ENCODE measurements at regions not wholly inside any gene's neighbourhood (a gene's known extent, or its start where the extent isn't known, plus 50 kb on each side); places are given as distances from the start of the nearest gene placed in this dataset.

DNA sequence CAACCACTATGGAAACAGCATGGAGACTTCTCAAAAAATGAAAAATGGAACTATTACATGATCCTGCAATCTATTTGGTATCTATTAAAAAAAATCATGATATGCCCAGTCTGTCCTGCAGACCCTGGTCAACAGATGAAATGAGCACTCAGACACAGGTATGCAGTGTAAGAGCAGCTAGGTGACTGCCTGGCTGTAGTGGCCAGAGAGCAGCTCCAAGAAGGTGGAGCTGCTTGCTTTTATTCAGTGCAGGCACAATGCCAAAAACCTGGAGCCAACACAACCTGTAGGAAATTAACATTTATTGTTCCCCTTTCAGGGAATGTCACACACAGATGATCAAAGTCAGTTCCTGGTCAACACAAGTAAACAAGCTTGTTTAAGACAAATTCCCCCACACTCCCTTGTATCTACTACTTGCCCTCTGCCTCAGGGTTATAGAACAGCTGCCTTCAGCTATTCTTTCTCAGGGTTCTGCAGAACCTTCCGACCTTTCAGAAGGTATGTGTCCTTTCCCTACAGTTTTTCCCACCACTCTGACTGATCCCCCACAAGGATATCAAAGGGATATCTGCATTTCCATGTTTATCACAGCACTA lies 933.7 kb upstream of the SLITRK5 start:
- TF ChIP-seq, protein P1, sequence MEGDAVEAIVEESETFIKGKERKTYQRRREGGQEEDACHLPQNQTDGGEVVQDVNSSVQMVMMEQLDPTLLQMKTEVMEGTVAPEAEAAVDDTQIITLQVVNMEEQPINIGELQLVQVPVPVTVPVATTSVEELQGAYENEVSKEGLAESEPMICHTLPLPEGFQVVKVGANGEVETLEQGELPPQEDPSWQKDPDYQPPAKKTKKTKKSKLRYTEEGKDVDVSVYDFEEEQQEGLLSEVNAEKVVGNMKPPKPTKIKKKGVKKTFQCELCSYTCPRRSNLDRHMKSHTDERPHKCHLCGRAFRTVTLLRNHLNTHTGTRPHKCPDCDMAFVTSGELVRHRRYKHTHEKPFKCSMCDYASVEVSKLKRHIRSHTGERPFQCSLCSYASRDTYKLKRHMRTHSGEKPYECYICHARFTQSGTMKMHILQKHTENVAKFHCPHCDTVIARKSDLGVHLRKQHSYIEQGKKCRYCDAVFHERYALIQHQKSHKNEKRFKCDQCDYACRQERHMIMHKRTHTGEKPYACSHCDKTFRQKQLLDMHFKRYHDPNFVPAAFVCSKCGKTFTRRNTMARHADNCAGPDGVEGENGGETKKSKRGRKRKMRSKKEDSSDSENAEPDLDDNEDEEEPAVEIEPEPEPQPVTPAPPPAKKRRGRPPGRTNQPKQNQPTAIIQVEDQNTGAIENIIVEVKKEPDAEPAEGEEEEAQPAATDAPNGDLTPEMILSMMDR (IDR thresholded peaks at IDR 0.05) = no peak
- TF ChIP-seq POLR2A (IDR thresholded peaks at IDR 0.05) = no peak

Data from body of pancreas (tissue), 4 donors.